IPS DF 6.9 (cell line): ENCODE measurements at regions not wholly inside any gene's neighbourhood (a gene's known extent, or its start where the extent isn't known, plus 50 kb on each side); places are given as distances from the start of the nearest gene placed in this dataset.

ENCODE experiments used
- DNase-seq: peaks from one replicate; pipeline ENCODE4 v3.0.0-alpha.2; 2013; ENCODE audit warnings: low read depth, low spot score
- H3K27ac ChIP-seq: one replicate; pipeline ENCODE4 v1.5.1; 2013; ENCODE audit warnings: low read length, control low read depth
- H3K27me3 ChIP-seq: 2 replicates; pipeline ENCODE4 v1.6.1; 2013; ENCODE audit warnings: mild to moderate bottlenecking, low read length; ENCODE audit not compliant: control insufficient read depth, insufficient read depth
- H3K36me3 ChIP-seq: 2 replicates; pipeline ENCODE4 v1.6.1; 2013; ENCODE audit warnings: low read length; ENCODE audit not compliant: control insufficient read depth, insufficient read depth
- H3K4me1 ChIP-seq: 2 replicates; pipeline ENCODE4 v1.6.1; 2013; ENCODE audit warnings: low read length; ENCODE audit not compliant: control insufficient read depth, insufficient read depth
- H3K4me3 ChIP-seq: 2 replicates; pipeline ENCODE4 v1.5.1; 2013; ENCODE audit warnings: mild to moderate bottlenecking, low read length
- H3K9me3 ChIP-seq: 2 replicates; pipeline ENCODE4 v1.6.1; 2013; ENCODE audit warnings: low read length, inconsistent platforms; ENCODE audit not compliant: control insufficient read depth, insufficient read depth
- WGBS: extraction: QIAGEN DNeasy Blood & Tissue Kit; methylation state at CpG from one replicate; pipeline ENCODE4 v1.1.7; 2013; ENCODE audit warnings: mixed read lengths, missing lambda C conversion rate; ENCODE audit not compliant: insufficient read length, insufficient coverage; 5-methylcytosine and 5-hydroxymethylcytosine counted together

DNA sequence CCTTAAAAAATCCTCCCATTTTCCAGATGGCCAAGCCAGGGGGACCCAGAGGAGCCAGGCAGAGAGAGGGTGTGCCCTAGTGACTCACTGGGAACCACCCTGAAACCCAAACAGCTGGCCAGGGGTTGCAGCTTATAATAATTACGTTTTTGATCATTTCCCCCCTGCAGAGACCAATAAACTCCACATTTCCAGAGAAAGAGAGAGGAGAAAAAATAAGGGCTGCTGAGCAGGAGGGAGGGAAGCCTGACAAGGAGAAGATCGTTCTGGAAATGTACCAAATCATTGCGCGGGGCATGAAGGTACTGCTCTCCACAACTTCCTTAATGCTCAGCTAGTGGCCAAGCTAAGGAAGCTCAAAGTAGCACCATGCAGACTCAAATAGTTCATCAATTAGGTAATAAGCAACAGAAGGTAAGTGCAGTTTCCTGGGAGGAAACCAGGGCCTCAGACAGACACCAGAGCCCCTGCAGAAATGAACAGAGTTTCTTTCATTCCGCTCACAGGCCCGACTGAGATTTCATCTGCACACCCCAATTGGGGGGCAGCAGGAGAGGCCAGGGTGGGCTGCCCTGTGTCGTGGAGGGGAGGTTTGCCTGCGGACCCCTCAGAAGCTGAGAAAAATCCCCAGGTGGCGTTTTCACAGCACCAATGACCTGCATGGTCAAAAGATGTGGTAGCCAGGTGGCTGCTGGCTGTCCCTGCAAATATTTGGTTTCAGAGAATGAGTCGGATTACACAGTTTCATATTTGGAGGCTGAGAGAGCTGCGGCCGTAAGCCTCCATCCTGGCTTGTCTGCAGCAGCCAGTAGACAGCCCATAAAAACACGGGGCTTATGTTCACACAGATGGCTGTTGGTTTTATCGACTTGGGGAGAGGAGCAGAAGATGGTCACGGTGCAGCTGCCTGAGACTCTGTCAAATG, 153.2 kb upstream of the LYZL2 start:
- Histone ChIP-seq H3K4me3 (no peak overlapping the region), H3K36me3 (no peaks in the 10 kb centered on the region), H3K27me3 (no peaks in the 10 kb centered on the region), H3K4me1 (no peaks in the 10 kb centered on the region), H3K9me3 (no peaks in the 10 kb centered on the region), H3K27ac (no peak overlapping the region)
- DNase-seq: no peak
- no CpG with 5 or more reads among the region's 15 CpGs for WGBS

DNA sequence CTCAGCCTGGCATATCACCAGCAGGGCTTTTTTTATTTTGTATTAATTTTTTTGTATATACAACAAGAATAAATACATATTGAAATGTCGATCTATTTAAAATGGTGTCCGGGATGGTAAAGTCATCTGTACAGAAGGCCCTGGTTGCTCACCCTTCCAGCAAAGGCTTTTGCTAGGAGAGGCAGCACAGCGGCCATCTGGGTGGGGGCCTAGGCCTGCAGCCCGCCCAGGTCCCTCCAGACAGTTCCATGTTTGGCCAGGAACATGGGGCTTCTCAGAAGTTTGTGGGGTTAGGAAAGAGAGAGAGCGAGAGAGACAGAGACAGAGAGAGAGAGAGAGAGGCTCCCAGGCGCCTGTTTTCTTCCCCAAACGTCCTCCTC, 152.6 kb upstream of the LYZL2 start:
- H3K4me3 ChIP-seq: no peak overlapping the region
- H3K27me3 ChIP-seq: no peaks in the 10 kb centered on the region
- H3K27ac ChIP-seq: no peak overlapping the region
- no peaks in the 10 kb centered on the region for H3K36me3 ChIP-seq
- H3K4me1 ChIP-seq: no peaks in the 10 kb centered on the region
- WGBS: no CpG with 5 or more reads among the region's 7 CpGs
- no peak for DNase-seq
- H3K9me3 ChIP-seq: no peaks in the 10 kb centered on the region

DNA sequence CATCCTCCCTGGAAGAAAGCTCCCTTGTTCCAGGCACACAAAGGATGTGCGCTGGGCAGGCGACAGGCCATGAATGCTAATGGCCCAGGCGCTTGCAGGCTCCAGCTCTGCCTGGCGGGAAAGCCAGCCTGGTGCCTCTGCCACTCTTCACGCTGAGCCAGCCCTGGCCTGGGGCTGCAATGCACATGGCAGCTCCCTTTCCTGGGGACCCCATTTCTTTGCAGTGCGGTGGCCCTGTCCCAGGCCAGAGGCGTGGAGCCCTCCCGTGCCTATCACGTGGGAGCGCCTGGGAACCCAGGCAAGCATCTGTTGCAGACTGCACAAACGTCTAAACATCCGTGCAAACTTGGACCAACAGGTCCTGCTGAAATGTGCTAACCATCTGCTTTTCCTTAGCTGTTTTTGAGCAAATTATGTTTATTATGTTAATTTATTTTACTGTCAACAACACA, 152.1 kb upstream of the LYZL2 start:
- Histone ChIP-seq H3K27me3 (no peaks in the 10 kb centered on the region), H3K4me3 (no peak overlapping the region), H3K27ac (no peak overlapping the region), H3K9me3 (no peaks in the 10 kb centered on the region), H3K36me3 (no peaks in the 10 kb centered on the region), H3K4me1 (no peaks in the 10 kb centered on the region)
- no peak for DNase-seq
- no CpG with 5 or more reads among the region's 12 CpGs for WGBS

GRCh38 chr10:30778769-30779168, 149.2 kb upstream of the LYZL2 start:
- H3K27me3 ChIP-seq: no peaks in the 10 kb centered on the region
- WGBS: 100% methylated on average over 1 of the region's 1 CpG
- H3K4me3 ChIP-seq: no peak overlapping the region
- H3K4me1 ChIP-seq: no peaks in the 10 kb centered on the region
- no peaks in the 10 kb centered on the region for H3K36me3 ChIP-seq
- H3K27ac ChIP-seq: no peak overlapping the region
- no peak for DNase-seq
- H3K9me3 ChIP-seq: no peaks in the 10 kb centered on the region

- H3K9me3 ChIP-seq: peaks cover 3% of the 10 kb centered on the region; the same call in 1 of the 2 replicates
- no peaks in the 10 kb centered on the region for H3K27me3 ChIP-seq
- H3K4me1 ChIP-seq: no peaks in the 10 kb centered on the region
- H3K36me3 ChIP-seq: no peaks in the 10 kb centered on the region
- DNase-seq: no peak
- H3K27ac ChIP-seq: no peak overlapping the region
- no CpG with 5 or more reads among the region's 10 CpGs for WGBS
- H3K4me3 ChIP-seq: no peak overlapping the region
These were observed 146.4 kb upstream of the LYZL2 start for GRCh38 chr10:30775779-30776591.

- WGBS: no CpG with 5 or more reads among the region's 10 CpGs
These were observed 144.7 kb upstream of the LYZL2 start for GRCh38 chr10:30774261-30774660.

DNA sequence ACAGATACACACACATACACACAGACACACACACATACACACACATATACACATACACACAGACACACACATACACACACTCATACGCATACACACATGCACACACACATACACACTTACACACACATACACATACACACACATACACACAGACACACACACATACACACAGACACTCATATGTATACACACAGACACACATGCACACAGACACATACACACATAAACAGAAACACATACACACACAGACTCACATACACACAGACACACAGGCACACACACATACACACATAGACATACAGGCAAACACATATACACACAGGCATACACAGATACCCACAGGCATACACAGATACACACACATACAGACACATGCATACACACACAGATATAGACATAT, 143.9 kb upstream of the LYZL2 start:
- H3K4me1 ChIP-seq: no peaks in the 10 kb centered on the region
- H3K36me3 ChIP-seq: peaks cover 5% of the 10 kb centered on the region
- DNase-seq: no peak
- peaks cover 11% of the 10 kb centered on the region for H3K9me3 ChIP-seq
- WGBS: no CpG with 5 or more reads among the region's 1 CpG
- H3K4me3 ChIP-seq: no peak overlapping the region
- H3K27ac ChIP-seq: no peak overlapping the region
- no peaks in the 10 kb centered on the region for H3K27me3 ChIP-seq

More at GRCh38 chr10:30774261-30774660, 144.7 kb upstream of the LYZL2 start:
- no peak for DNase-seq
- Histone ChIP-seq H3K4me1 (no peaks in the 10 kb centered on the region), H3K36me3 (peaks cover 5% of the 10 kb centered on the region), H3K27me3 (no peaks in the 10 kb centered on the region), H3K9me3 (peaks cover 10% of the 10 kb centered on the region), H3K4me3 (no peak overlapping the region), H3K27ac (no peak overlapping the region)

DNA sequence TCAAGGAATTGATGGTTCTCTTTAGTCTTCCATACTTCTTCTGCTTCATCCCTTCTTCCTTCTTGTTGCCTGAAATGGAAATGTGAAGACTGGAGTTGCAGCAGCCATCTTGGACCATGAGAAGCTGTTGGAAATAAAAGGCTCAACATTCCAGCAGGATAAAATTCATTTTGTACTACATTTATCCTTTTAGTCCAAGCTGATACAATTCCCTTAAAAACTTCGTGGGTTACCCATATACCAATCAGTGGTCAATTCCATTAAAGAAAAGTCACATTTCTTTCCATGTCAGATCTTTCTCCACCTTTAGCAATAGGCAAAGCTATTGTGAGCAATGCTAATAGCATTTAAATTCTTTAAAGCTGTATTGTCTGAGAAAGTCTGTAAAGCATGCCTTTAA, 141.3 kb upstream of the LYZL2 start:
- no peak overlapping the region for H3K27ac ChIP-seq
- H3K27me3 ChIP-seq: no peaks in the 10 kb centered on the region
- peaks cover 11% of the 10 kb centered on the region for H3K9me3 ChIP-seq
- no peak for DNase-seq
- no CpG with 5 or more reads among the region's 1 CpG for WGBS
- no peak overlapping the region for H3K4me3 ChIP-seq
- no peaks in the 10 kb centered on the region for H3K4me1 ChIP-seq
- peaks cover 5% of the 10 kb centered on the region for H3K36me3 ChIP-seq

DNA sequence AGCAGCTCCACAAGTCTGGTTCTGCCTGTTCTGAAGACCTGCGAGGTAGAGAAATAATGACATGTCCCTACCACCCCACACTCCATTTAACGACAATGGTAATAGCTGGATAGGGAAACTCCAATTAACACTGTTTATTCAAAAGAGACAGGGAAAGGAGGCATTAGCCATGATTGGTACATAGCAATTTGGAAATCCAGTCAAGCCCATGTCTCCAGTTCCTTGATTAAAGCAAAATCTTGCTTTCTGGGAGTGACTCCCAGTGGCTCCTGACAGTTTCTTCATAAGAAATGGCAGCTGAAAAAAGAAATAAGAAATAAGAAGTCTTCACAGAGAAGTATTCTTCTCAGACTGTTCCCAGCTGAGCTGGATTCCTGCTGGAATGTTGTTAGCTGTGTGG, 140.7 kb upstream of the LYZL2 start:
- no peaks in the 10 kb centered on the region for H3K27me3 ChIP-seq
- H3K36me3 ChIP-seq: peaks cover 5% of the 10 kb centered on the region
- no peaks in the 10 kb centered on the region for H3K4me1 ChIP-seq
- no CpG with 5 or more reads among the region's 2 CpGs for WGBS
- peaks cover 11% of the 10 kb centered on the region for H3K9me3 ChIP-seq
- no peak overlapping the region for H3K4me3 ChIP-seq
- DNase-seq: no peak
- H3K27ac ChIP-seq: no peak overlapping the region

DNA sequence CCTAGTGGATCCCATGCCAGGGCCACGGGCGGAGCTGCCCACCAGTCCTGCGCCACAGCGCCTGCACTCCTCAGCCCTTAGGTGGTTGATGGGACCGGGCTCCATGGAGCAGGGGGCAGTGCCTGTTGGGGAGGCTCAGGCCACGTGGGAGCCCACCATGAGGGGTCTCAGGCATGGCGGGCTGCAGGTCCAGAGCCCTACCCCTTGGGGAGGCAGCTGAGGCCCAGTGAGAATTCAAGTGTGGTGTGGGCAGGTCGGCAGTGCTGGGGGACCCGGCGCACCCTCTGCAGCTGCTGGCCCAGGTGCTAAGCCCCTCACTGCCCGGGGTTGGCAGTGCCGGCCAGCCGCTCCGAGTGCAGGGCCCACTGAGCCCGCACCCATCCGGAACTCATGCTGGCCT, 139.8 kb upstream of the LYZL2 start:
- WGBS: no CpG with 5 or more reads among the region's 16 CpGs
- Histone ChIP-seq H3K27me3 (no peaks in the 10 kb centered on the region), H3K9me3 (peaks cover 11% of the 10 kb centered on the region), H3K27ac (no peak overlapping the region), H3K36me3 (peaks cover 5% of the 10 kb centered on the region), H3K4me1 (no peaks in the 10 kb centered on the region), H3K4me3 (no peak overlapping the region; the same call in 1 of the 2 replicates)
- DNase-seq: no peak
